Activated T-cell treated with anti-CD3 and anti-CD28 coated beads, Interleukin-2, amount 50 U/mL, for 72 hours (primary cell): ENCODE measurements at regions not wholly inside any gene's neighbourhood (a gene's known extent, or its start where the extent isn't known, plus 50 kb on each side); places are given as distances from the start of the nearest gene placed in this dataset.

Experiments used
- ATAC-seq, 2 donors: fragments of 150-1000 bp; cut with Tn5 transposase; replicated peaks in 1 of 2; 2 replicates each; pipeline ENCODE4 v1.10.0; 2021; ENCODE audit warnings: moderate library complexity in 2 of 2, mild to moderate bottlenecking in 1 of 2
- DNase-seq, 2 donors: peaks; one replicate each; pipeline ENCODE4 v3.0.0; 2021 to 2022; ENCODE audit warnings: mixed read lengths in 1 of 2
- H3K27ac Mint-ChIP-seq: one replicate; pipeline ENCODE4 v1.8.0; 2022; ENCODE audit warnings: mild to moderate bottlenecking, moderate library complexity, mixed read lengths
- H3K27me3 Mint-ChIP-seq: one replicate; pipeline ENCODE4 v1.8.0; 2022; ENCODE audit warnings: low read depth, mixed read lengths
- H3K36me3 Mint-ChIP-seq, 2 donors: one replicate each; pipeline ENCODE4 v1.8.0; 2022; ENCODE audit warnings: mixed read lengths in 2 of 2, mild to moderate bottlenecking in 1 of 2; ENCODE audit not compliant: insufficient read depth in 2 of 2
- H3K4me1 Mint-ChIP-seq: one replicate; pipeline ENCODE4 v1.8.0; 2022; ENCODE audit warnings: low read depth, mixed read lengths
- H3K4me3 Mint-ChIP-seq, 2 donors: one replicate each; pipeline ENCODE4 v1.8.0; 2022; ENCODE audit warnings: mild to moderate bottlenecking in 2 of 2, mixed read lengths in 2 of 2, moderate library complexity in 2 of 2
- H3K9me3 Mint-ChIP-seq, 2 donors: one replicate each; pipeline ENCODE4 v1.8.0; 2022; ENCODE audit warnings: mixed read lengths in 2 of 2

- ATAC-seq (no peak), DNase-seq (no peak)
- Mint-ChIP-seq H3K4me1 (no peaks in the 10 kb centered on the region), H3K27me3 (no peaks in the 10 kb centered on the region), H3K36me3 (no peaks in the 10 kb centered on the region), H3K9me3 (no peaks in the 10 kb centered on the region), H3K27ac (no peak overlapping the region), H3K4me3 (no peak overlapping the region)
These were observed 169.3 kb downstream of the RBFOX3 start for GRCh38 chr17:79441356-79442160.

- Mint-ChIP-seq H3K4me1 (no peaks in the 10 kb centered on the region), H3K9me3 (no peaks in the 10 kb centered on the region), H3K27ac (no peak overlapping the region)
These were observed 170.6 kb downstream of the RBFOX3 start for GRCh38 chr17:79440251-79440650.

GRCh38 chr17:79439493-79439892, 171.4 kb downstream of the RBFOX3 start:
- no peak for DNase-seq
- Mint-ChIP-seq H3K4me1 (no peaks in the 10 kb centered on the region), H3K4me3 (no peak overlapping the region), H3K9me3 (no peaks in the 10 kb centered on the region), H3K27me3 (no peaks in the 10 kb centered on the region), H3K27ac (no peak overlapping the region), H3K36me3 (no peaks in the 10 kb centered on the region)
- ATAC-seq = no peak

More at GRCh38 chr17:79440251-79440650, 170.6 kb downstream of the RBFOX3 start:
- no peaks in the 10 kb centered on the region for H3K36me3 Mint-ChIP-seq
- ATAC-seq (no peak), DNase-seq (no peak)
- no peak overlapping the region for H3K4me3 Mint-ChIP-seq
- no peaks in the 10 kb centered on the region for H3K27me3 Mint-ChIP-seq

- no peaks in the 10 kb centered on the region for H3K27me3 Mint-ChIP-seq
These were observed 172.1 kb downstream of the RBFOX3 start for GRCh38 chr17:79438546-79439334.

GRCh38 chr17:79438058-79438457, 172.8 kb downstream of the RBFOX3 start:
- Mint-ChIP-seq H3K27me3 (no peaks in the 10 kb centered on the region), H3K4me3 (no peak overlapping the region), H3K27ac (no peak overlapping the region), H3K4me1 (no peaks in the 10 kb centered on the region), H3K9me3 (no peaks in the 10 kb centered on the region), H3K36me3 (no peaks in the 10 kb centered on the region)
- ATAC-seq = no peak
- no peak for DNase-seq

More at GRCh38 chr17:79438546-79439334, 172.1 kb downstream of the RBFOX3 start:
- H3K9me3 Mint-ChIP-seq = no peaks in the 10 kb centered on the region
- DNase-seq (no peak), ATAC-seq (no peak)
- no peak overlapping the region for H3K27ac Mint-ChIP-seq
- H3K4me1 Mint-ChIP-seq = no peaks in the 10 kb centered on the region
- H3K36me3 Mint-ChIP-seq = no peaks in the 10 kb centered on the region
- no peak overlapping the region for H3K4me3 Mint-ChIP-seq

GRCh38 chr17:79437081-79437480, 173.8 kb downstream of the RBFOX3 start:
- no peak overlapping the region for H3K27ac Mint-ChIP-seq
- no peak overlapping the region for H3K4me3 Mint-ChIP-seq
- H3K27me3 Mint-ChIP-seq = no peaks in the 10 kb centered on the region
- DNase-seq = no peak
- no peaks in the 10 kb centered on the region for H3K9me3 Mint-ChIP-seq
- no peaks in the 10 kb centered on the region for H3K36me3 Mint-ChIP-seq
- H3K4me1 Mint-ChIP-seq = no peaks in the 10 kb centered on the region
- ATAC-seq = no peak

GRCh38 chr17:79435962-79436361, 174.9 kb downstream of the RBFOX3 start:
- Mint-ChIP-seq H3K9me3 (no peaks in the 10 kb centered on the region), H3K36me3 (no peaks in the 10 kb centered on the region), H3K4me1 (no peaks in the 10 kb centered on the region), H3K4me3 (no peak overlapping the region), H3K27ac (no peak overlapping the region), H3K27me3 (no peaks in the 10 kb centered on the region)
- DNase-seq = no peak
- no peak for ATAC-seq

- no peaks in the 10 kb centered on the region for H3K36me3 Mint-ChIP-seq
- H3K9me3 Mint-ChIP-seq = no peaks in the 10 kb centered on the region
- H3K4me1 Mint-ChIP-seq = no peaks in the 10 kb centered on the region
- H3K27me3 Mint-ChIP-seq = no peaks in the 10 kb centered on the region
- no peak overlapping the region for H3K27ac Mint-ChIP-seq
- DNase-seq = no peak
- H3K4me3 Mint-ChIP-seq = no peak overlapping the region
- no peak for ATAC-seq
These were observed 175.6 kb downstream of the RBFOX3 start for GRCh38 chr17:79435296-79435695.

GRCh38 chr17:79434215-79434614, 176.6 kb downstream of the RBFOX3 start:
- Mint-ChIP-seq H3K27ac (no peak overlapping the region), H3K9me3 (no peaks in the 10 kb centered on the region), H3K4me3 (no peak overlapping the region), H3K27me3 (no peaks in the 10 kb centered on the region), H3K4me1 (no peaks in the 10 kb centered on the region), H3K36me3 (no peaks in the 10 kb centered on the region)
- ATAC-seq = no peak
- no peak for DNase-seq

GRCh38 chr17:79433379-79433778, 177.5 kb downstream of the RBFOX3 start:
- H3K27me3 Mint-ChIP-seq = no peaks in the 10 kb centered on the region

GRCh38 chr17:79431175-79431574, 179.7 kb downstream of the RBFOX3 start:
- no peak overlapping the region for H3K4me3 Mint-ChIP-seq
- no peaks in the 10 kb centered on the region for H3K9me3 Mint-ChIP-seq
- DNase-seq (no peak), ATAC-seq (no peak)
- H3K27ac Mint-ChIP-seq = no peak overlapping the region
- no peaks in the 10 kb centered on the region for H3K36me3 Mint-ChIP-seq
- no peaks in the 10 kb centered on the region for H3K27me3 Mint-ChIP-seq
- H3K4me1 Mint-ChIP-seq = no peaks in the 10 kb centered on the region

More at GRCh38 chr17:79433379-79433778, 177.5 kb downstream of the RBFOX3 start:
- no peaks in the 10 kb centered on the region for H3K36me3 Mint-ChIP-seq
- no peak for DNase-seq
- H3K4me1 Mint-ChIP-seq = no peaks in the 10 kb centered on the region
- no peak overlapping the region for H3K4me3 Mint-ChIP-seq
- ATAC-seq = no peak
- H3K9me3 Mint-ChIP-seq = no peaks in the 10 kb centered on the region
- H3K27ac Mint-ChIP-seq = no peak overlapping the region

GRCh38 chr17:79429864-79430494, 180.9 kb downstream of the RBFOX3 start:
- Mint-ChIP-seq H3K27me3 (no peaks in the 10 kb centered on the region), H3K4me1 (no peaks in the 10 kb centered on the region), H3K4me3 (no peak overlapping the region), H3K36me3 (no peaks in the 10 kb centered on the region), H3K27ac (no peak overlapping the region), H3K9me3 (no peaks in the 10 kb centered on the region)
- no peak for ATAC-seq
- DNase-seq = no peak

- no peaks in the 10 kb centered on the region for H3K27me3 Mint-ChIP-seq
- H3K4me3 Mint-ChIP-seq = no peak overlapping the region
- no peaks in the 10 kb centered on the region for H3K36me3 Mint-ChIP-seq
- no peak overlapping the region for H3K27ac Mint-ChIP-seq
- no peak for ATAC-seq
- DNase-seq = no peak
- no peaks in the 10 kb centered on the region for H3K9me3 Mint-ChIP-seq
- H3K4me1 Mint-ChIP-seq = no peaks in the 10 kb centered on the region
These were observed 181.9 kb downstream of the RBFOX3 start for GRCh38 chr17:79428988-79429387.
